ENCODE measurements at regions not wholly inside any gene's neighbourhood (a gene's known extent, or its start where the extent isn't known, plus 50 kb on each side); places are given as distances from the start of the nearest gene placed in this dataset.

- TF ChIP-seq RAD21 (IDR thresholded peaks at IDR 0.05; ENCODE audit: low read length): no peak
- TF ChIP-seq MXI1 (IDR thresholded peaks at IDR 0.05; ENCODE audit: borderline replicate concordance, low read depth, low read length): no peak
- TF ChIP-seq CTCF (conservative IDR thresholded peaks at IDR 0.05; ENCODE audit: low read depth, low read length): no peak
- TF ChIP-seq FOS (IDR thresholded peaks at IDR 0.05; ENCODE audit: low read depth, low read length): no peak
- no peak for TF ChIP-seq SMC3 (IDR thresholded peaks at IDR 0.05; ENCODE audit: low read depth, low read length)
- TF ChIP-seq POLR2A (IDR thresholded peaks at IDR 0.05; ENCODE audit: low read depth, low read length): no peak
- TF ChIP-seq NFE2L2 (IDR thresholded peaks at IDR 0.05; ENCODE audit: low read depth, low read length): no peak
- TF ChIP-seq RFX5 (IDR thresholded peaks at IDR 0.05; ENCODE audit: low read depth, low read length): no peak
- TF ChIP-seq CEBPB (IDR thresholded peaks at IDR 0.05; ENCODE audit: low read depth, low read length): no peak
- no peak for TF ChIP-seq USF2 (IDR thresholded peaks at IDR 0.05; ENCODE audit: low read depth, low read length)
- TF ChIP-seq MAFK (IDR thresholded peaks at IDR 0.05; ENCODE audit: low read depth, low read length): no peak
These were observed 133.1 kb downstream of the LRIG3 start for GRCh38 chr12:58787021-58787760.
